Keratinocyte (primary cell): ENCODE measurements at regions not wholly inside any gene's neighbourhood (a gene's known extent, or its start where the extent isn't known, plus 50 kb on each side); places are given as distances from the start of the nearest gene placed in this dataset.
"Not testable (repeated sequence)": the region's sequence is repeated elsewhere in the genome, so short reads cannot be mapped to it uniquely, and the experiment has no call there.

Experiments used
- DNase-seq: peaks from one replicate; pipeline ENCODE4 v3.0.0-alpha.2; 2011; ENCODE audit warnings: low read depth, missing footprints, low spot score
- FAIRE-seq: peaks from 2 replicates; lab custom pipeline; 2011; peaks lifted over from hg19 to GRCh38; lab: Jason Lieb, UNC
- H2AFZ ChIP-seq: 2 replicates; pipeline ENCODE4 v1.6.0; 2012; ENCODE audit warnings: low read length, control low read depth, inconsistent platforms; ENCODE audit not compliant: control insufficient read depth
- H3K27ac ChIP-seq: 2 replicates; pipeline ENCODE4 v1.5.1; 2011; ENCODE audit warnings: low read length; ENCODE audit not compliant: control insufficient read depth, insufficient read depth
- H3K27me3 ChIP-seq: 3 replicates; pipeline ENCODE4 v1.6.0; 2011; ENCODE audit warnings: low read length; ENCODE audit not compliant: control insufficient read depth, insufficient read depth; ENCODE audit errors: extremely low read depth
- H3K36me3 ChIP-seq, 2 experiments: 2 replicates in 1 of 2; 3 replicates in 1 of 2; pipeline ENCODE4 v1.5.1; 2011; ENCODE audit warnings: low read length in 2 of 2, mild to moderate bottlenecking in 1 of 2; ENCODE audit not compliant: control insufficient read depth in 2 of 2, insufficient read depth in 2 of 2; ENCODE audit errors: extremely low read depth in 1 of 2
- H3K4me1 ChIP-seq: 3 replicates; pipeline ENCODE4 v1.5.1; 2011; ENCODE audit warnings: low read length; ENCODE audit not compliant: control insufficient read depth, insufficient read depth; ENCODE audit errors: extremely low read depth
- H3K4me2 ChIP-seq: 3 replicates; pipeline ENCODE4 v1.6.0; 2011; ENCODE audit warnings: low read depth, low read length; ENCODE audit not compliant: control insufficient read depth, insufficient read depth; ENCODE audit errors: extremely low read depth
- H3K4me3 ChIP-seq, 3 experiments: fragments of 200-600 bp in 1 of 3; sonication (generic) in 1 of 3; 2 replicates in 2 of 3; 3 replicates in 1 of 3; pipeline ENCODE4 v1.5.1; 2011 to 2016; ENCODE audit warnings: low read length in 3 of 3, mild to moderate bottlenecking in 3 of 3, control low read depth in 2 of 3, inconsistent platforms in 1 of 3, low read depth in 1 of 3, mixed read lengths in 1 of 3, mixed run types in 1 of 3, moderate library complexity in 1 of 3; ENCODE audit not compliant: control insufficient read depth in 2 of 3, insufficient read depth in 2 of 3; ENCODE audit errors: extremely low read depth in 1 of 3
- H3K79me2 ChIP-seq: 2 replicates; pipeline ENCODE4 v1.6.0; 2012; ENCODE audit warnings: low read length; ENCODE audit not compliant: control insufficient read depth, insufficient read depth
- H3K9ac ChIP-seq: 3 replicates; pipeline ENCODE4 v1.6.0; 2011; ENCODE audit warnings: low read length; ENCODE audit not compliant: control insufficient read depth, insufficient read depth; ENCODE audit errors: extremely low read depth
- H3K9me1 ChIP-seq: 3 replicates; pipeline ENCODE4 v1.6.0; 2011; ENCODE audit warnings: low read length; ENCODE audit not compliant: control insufficient read depth, insufficient read depth; ENCODE audit errors: extremely low read depth
- H3K9me3 ChIP-seq: 2 replicates; pipeline ENCODE4 v1.5.1; 2012; ENCODE audit warnings: low read depth, low read length; ENCODE audit not compliant: control insufficient read depth
- H4K20me1 ChIP-seq: 3 replicates; pipeline ENCODE4 v1.6.0; 2011; ENCODE audit warnings: low read length; ENCODE audit not compliant: control insufficient read depth, insufficient read depth; ENCODE audit errors: extremely low read depth
- CTCF ChIP-seq, 3 experiments: IDR thresholded peaks in 1 of 3; conservative IDR thresholded peaks in 1 of 3; optimal IDR thresholded peaks in 1 of 3; 2 replicates in 2 of 3; 3 replicates in 1 of 3; pipeline versions ENCODE3 to v1.5.1; 2011; ENCODE audit warnings: low read length in 3 of 3, mild to moderate bottlenecking in 3 of 3, moderate library complexity in 2 of 3, control low read depth in 1 of 3, inconsistent platforms in 1 of 3; ENCODE audit not compliant: insufficient read depth in 2 of 3; ENCODE audit errors: extremely low read depth in 1 of 3
- EZH2 ChIP-seq: IDR thresholded peaks from one replicate; pipeline ENCODE4 v1.6.1; 2012; ENCODE audit warnings: inconsistent platforms, mild to moderate bottlenecking, low read length, moderate library complexity
- dilution Hi-C: fragments of 300-500 bp; cut with MboI; formaldehyde crosslinking; loops from one replicate; pipeline ENCODE4 v1.7.0; 2020; ENCODE audit warnings: low sequenced_read_pairs; ENCODE audit not compliant: extremely low pct_ligation_motif_present

DNA sequence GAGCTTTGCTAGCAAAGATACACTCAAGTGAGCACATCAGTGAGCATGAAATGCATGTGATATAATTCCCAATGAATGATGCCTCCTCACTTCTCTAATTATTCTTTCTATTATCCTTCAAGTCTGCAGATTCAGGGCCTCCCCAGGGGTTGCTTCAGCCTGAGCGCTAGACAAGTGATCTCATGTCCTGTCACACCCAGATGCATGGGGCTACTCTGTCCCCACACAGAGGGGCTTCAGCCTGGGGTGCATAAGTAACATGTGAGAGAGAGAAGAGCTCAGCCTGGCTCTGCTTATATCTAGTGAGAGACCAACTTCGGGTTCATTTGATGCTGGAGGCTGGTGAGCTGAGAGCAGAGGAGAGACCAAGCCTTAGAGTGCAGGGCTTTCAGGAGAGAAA, 85.2 kb downstream of the VPREB1 start:
- Histone ChIP-seq H3K4me3 (no peak overlapping the region), H3K4me2 (no peak overlapping the region), H3K27me3 (no peaks in the 10 kb centered on the region), H4K20me1 (no peaks in the 10 kb centered on the region), H3K27ac (no peak overlapping the region), H2AFZ (no peak overlapping the region), H3K36me3 (peaks cover 0 to 2% of the 10 kb centered on the region in 2 experiments), H3K4me1 (no peaks in the 10 kb centered on the region), H3K9me3 (no peaks in the 10 kb centered on the region), H3K9ac (no peak overlapping the region), H3K79me2 (no peaks in the 10 kb centered on the region), H3K9me1 (no peaks in the 10 kb centered on the region)
- dilution Hi-C loops, result no loop called here
- DNase-seq (no peak), FAIRE-seq (no peak)
- TF ChIP-seq EZH2 (no peak), CTCF (optimal IDR thresholded peaks at IDR 0.05 in 1 of 3, IDR thresholded peaks at IDR 0.05 in 1 of 3, conservative IDR thresholded peaks at IDR 0.05 in 1 of 3; ENCODE audit: extremely low read depth in 1 of 3, insufficient read depth in 2 of 3, low read length in 3 of 3) (no peak)

- H3K27ac ChIP-seq, result not testable (repeated sequence)
Measured at GRCh38 chr22:22335640-22336039, 91.1 kb downstream of the VPREB1 start.

GRCh38 chr22:22336333-22336732, 91.7 kb downstream of the VPREB1 start:
- H3K4me2 ChIP-seq, H3K4me1 ChIP-seq, H3K27ac ChIP-seq, dilution Hi-C loops, H3K79me2 ChIP-seq, FAIRE-seq, H3K36me3 ChIP-seq, DNase-seq, H3K4me3 ChIP-seq, H4K20me1 ChIP-seq, H3K9ac ChIP-seq, H2AFZ ChIP-seq, H3K9me1 ChIP-seq, H3K9me3 ChIP-seq: not testable (repeated sequence)
- H3K27me3 ChIP-seq, result peaks cover 14% of the 10 kb centered on the region

More at GRCh38 chr22:22335640-22336039, 91.1 kb downstream of the VPREB1 start:
- H4K20me1 ChIP-seq, H3K4me1 ChIP-seq, H2AFZ ChIP-seq, H3K4me2 ChIP-seq, FAIRE-seq, H3K79me2 ChIP-seq, dilution Hi-C loops, H3K4me3 ChIP-seq, H3K36me3 ChIP-seq, H3K9me3 ChIP-seq, H3K9me1 ChIP-seq, DNase-seq, H3K9ac ChIP-seq: not testable (repeated sequence)
- peaks cover 14% of the 10 kb centered on the region for H3K27me3 ChIP-seq

- DNase-seq, H3K4me2 ChIP-seq, dilution Hi-C loops, H3K4me3 ChIP-seq, H3K4me1 ChIP-seq, H3K9me1 ChIP-seq, H3K27ac ChIP-seq, H4K20me1 ChIP-seq, FAIRE-seq, H3K79me2 ChIP-seq, H3K9me3 ChIP-seq, H3K36me3 ChIP-seq, H3K9ac ChIP-seq, H2AFZ ChIP-seq: not testable (repeated sequence)
- peaks cover 14% of the 10 kb centered on the region for H3K27me3 ChIP-seq
Measured at GRCh38 chr22:22338778-22339177, 94.2 kb downstream of the VPREB1 start.
